ENCODE measurements at regions not wholly inside any gene's neighbourhood (a gene's known extent, or its start where the extent isn't known, plus 50 kb on each side); places are given as distances from the start of the nearest gene placed in this dataset.
"Not testable (repeated sequence)": the region's sequence is repeated elsewhere in the genome, so short reads cannot be mapped to it uniquely, and the experiment has no call there.

DNA sequence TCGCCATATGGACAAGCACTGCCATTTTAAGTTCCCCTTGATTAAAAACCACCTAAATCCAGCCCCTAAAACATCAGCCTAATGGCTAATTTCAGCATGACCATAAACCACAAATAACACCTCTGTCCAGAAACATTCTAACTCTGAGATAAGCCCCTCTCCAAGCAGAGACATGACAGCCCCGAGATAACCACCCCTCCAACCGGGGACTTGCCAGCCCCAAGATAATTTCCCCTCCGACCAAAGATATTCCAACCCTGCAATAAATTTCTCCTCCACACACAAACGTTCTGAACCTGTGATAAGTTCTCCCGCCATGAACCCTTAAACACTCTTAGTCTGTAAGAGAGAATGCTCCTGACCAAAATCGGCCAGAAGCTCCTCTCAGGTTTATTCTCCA lies 586.8 kb downstream of the EDEM1 start:
- H3K4me1 Mint-ChIP-seq, result no peaks in the 10 kb centered on the region
- TF ChIP-seq CTCF (IDR thresholded peaks at IDR 0.05; ENCODE audit: unreplicated experiment), result no peak
- peaks cover 20% of the 10 kb centered on the region for H3K9me3 Mint-ChIP-seq
- DNase-seq (ENCODE audit: low spot score in 2 of 2, unreplicated experiment in 2 of 2), result no peak
- no peaks in the 10 kb centered on the region for H3K36me3 Mint-ChIP-seq
- peaks cover 6% of the 10 kb centered on the region for H3K27me3 Mint-ChIP-seq (ENCODE audit: low read depth)
- no peak overlapping the region for H3K27ac Mint-ChIP-seq
- no peak overlapping the region for H3K4me3 Mint-ChIP-seq

GRCh38 chr3:5775100-5775499 lies 587.6 kb downstream of the EDEM1 start:
- peaks cover 20% of the 10 kb centered on the region for H3K9me3 Mint-ChIP-seq
- not testable (repeated sequence) for H3K36me3 Mint-ChIP-seq; H3K27ac Mint-ChIP-seq; DNase-seq (ENCODE audit: low spot score in 2 of 2, unreplicated experiment in 2 of 2); H3K4me1 Mint-ChIP-seq; H3K4me3 Mint-ChIP-seq; H3K27me3 Mint-ChIP-seq (ENCODE audit: low read depth)

GRCh38 chr3:5784690-5785089 lies 597.2 kb downstream of the EDEM1 start:
- no peak for DNase-seq (ENCODE audit: low spot score in 2 of 2, unreplicated experiment in 2 of 2)
- H3K27ac Mint-ChIP-seq, result no peak overlapping the region
- H3K36me3 Mint-ChIP-seq, result no peaks in the 10 kb centered on the region
- no peak for TF ChIP-seq CTCF (IDR thresholded peaks at IDR 0.05; ENCODE audit: unreplicated experiment)
- no peaks in the 10 kb centered on the region for H3K27me3 Mint-ChIP-seq (ENCODE audit: low read depth)
- H3K4me3 Mint-ChIP-seq, result no peak overlapping the region
- peaks cover 8% of the 10 kb centered on the region for H3K9me3 Mint-ChIP-seq
- peaks cover 8% of the 10 kb centered on the region for H3K4me1 Mint-ChIP-seq

DNA sequence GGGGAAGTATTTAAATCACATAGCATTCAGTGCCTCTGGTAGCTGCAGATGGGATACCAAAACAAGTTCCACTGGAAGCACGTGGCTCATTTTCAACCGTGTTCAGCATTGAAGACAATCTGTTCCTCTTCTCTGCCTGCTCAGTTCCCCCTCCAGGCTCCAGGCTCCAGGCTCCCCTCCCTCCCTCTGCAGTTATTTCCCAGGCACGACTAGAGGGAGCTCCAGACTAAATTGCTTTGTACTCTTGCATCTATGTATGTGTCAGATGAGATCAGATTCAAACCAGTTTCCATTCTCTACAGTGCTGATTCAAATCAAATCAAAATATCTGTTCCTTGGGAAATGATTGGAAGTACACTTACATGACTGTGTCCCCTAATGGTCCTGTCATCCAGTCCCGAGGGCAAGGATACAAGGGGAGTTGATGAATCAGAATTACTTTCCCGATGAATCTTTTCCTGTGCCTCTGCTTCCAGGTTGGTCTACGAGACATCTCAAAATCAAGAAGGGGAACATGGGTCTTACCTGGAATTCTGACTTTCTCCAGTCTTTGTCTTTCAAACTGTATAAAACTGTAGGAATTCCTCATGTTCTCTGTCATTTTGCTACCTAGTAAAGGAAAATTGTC lies 600.5 kb downstream of the EDEM1 start:
- no peak for DNase-seq (ENCODE audit: low spot score in 2 of 2, unreplicated experiment in 2 of 2)
- H3K9me3 Mint-ChIP-seq, result no peaks in the 10 kb centered on the region
- H3K4me1 Mint-ChIP-seq, result peaks cover 8% of the 10 kb centered on the region
- H3K36me3 Mint-ChIP-seq, result no peaks in the 10 kb centered on the region
- H3K4me3 Mint-ChIP-seq, result no peak overlapping the region
- H3K27me3 Mint-ChIP-seq (ENCODE audit: low read depth), result peaks cover 1% of the 10 kb centered on the region
- no peak overlapping the region for H3K27ac Mint-ChIP-seq
- TF ChIP-seq CTCF (IDR thresholded peaks at IDR 0.05; ENCODE audit: unreplicated experiment), result no peak

DNA sequence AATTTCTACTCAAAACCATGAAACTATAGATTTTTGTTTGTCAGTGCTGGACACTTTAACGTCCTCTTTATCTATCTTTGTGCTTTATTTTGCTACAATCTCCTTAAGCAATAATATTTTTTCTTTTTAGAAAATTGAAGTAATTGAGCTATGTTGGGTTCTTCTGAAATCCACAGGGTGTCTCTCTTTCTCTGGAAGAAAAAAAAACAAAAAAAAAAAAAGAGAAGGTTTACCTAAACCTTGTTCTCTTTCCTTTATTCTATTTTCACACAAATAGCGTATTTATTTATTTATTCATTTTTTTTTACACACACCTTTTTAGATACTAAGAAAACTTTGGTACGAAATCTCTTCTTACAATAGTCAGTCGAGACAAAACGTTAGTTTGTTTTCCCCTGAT lies 601.0 kb downstream of the EDEM1 start:
- H3K27me3 Mint-ChIP-seq (ENCODE audit: low read depth), result peaks cover 1% of the 10 kb centered on the region
- H3K9me3 Mint-ChIP-seq, result no peaks in the 10 kb centered on the region
- H3K27ac Mint-ChIP-seq, result no peak overlapping the region
- peaks cover 8% of the 10 kb centered on the region for H3K4me1 Mint-ChIP-seq
- DNase-seq (ENCODE audit: low spot score in 2 of 2, unreplicated experiment in 2 of 2), result no peak
- no peak for TF ChIP-seq CTCF (IDR thresholded peaks at IDR 0.05; ENCODE audit: unreplicated experiment)
- H3K4me3 Mint-ChIP-seq, result no peak overlapping the region
- H3K36me3 Mint-ChIP-seq, result no peaks in the 10 kb centered on the region

GRCh38 chr3:5791558-5791957 lies 604.1 kb downstream of the EDEM1 start:
- TF ChIP-seq CTCF (IDR thresholded peaks at IDR 0.05; ENCODE audit: unreplicated experiment), result no peak
- H3K27ac Mint-ChIP-seq, result no peak overlapping the region
- peaks cover 3% of the 10 kb centered on the region for H3K4me1 Mint-ChIP-seq
- H3K36me3 Mint-ChIP-seq, result no peaks in the 10 kb centered on the region
- peaks cover 1% of the 10 kb centered on the region for H3K27me3 Mint-ChIP-seq (ENCODE audit: low read depth)
- H3K9me3 Mint-ChIP-seq, result peaks cover 7% of the 10 kb centered on the region
- no peak overlapping the region for H3K4me3 Mint-ChIP-seq
- DNase-seq (ENCODE audit: low spot score in 2 of 2, unreplicated experiment in 2 of 2), result no peak

Data from mesothelial cell of epicardium (in vitro differentiated cells).